NAMALWA (cell line): ENCODE measurements at regions not wholly inside any gene's neighbourhood (a gene's known extent, or its start where the extent isn't known, plus 50 kb on each side); places are given as distances from the start of the nearest gene placed in this dataset.
"Not testable (repeated sequence)": the region's sequence is repeated elsewhere in the genome, so short reads cannot be mapped to it uniquely, and the experiment has no call there.

Experiments used
- DNase-seq: peaks from one replicate; pipeline ENCODE4 v3.0.0-alpha.2; 2015; ENCODE audit warnings: low spot score

GRCh38 chr3:10627884-10628572 is 122.6 kb upstream of the ATP2B2 start:
- no peak for DNase-seq

GRCh38 chr3:10628891-10629670 is 123.7 kb upstream of the ATP2B2 start:
- no peak for DNase-seq

GRCh38 chr3:10629671-10630040 is 124.3 kb upstream of the ATP2B2 start:
- DNase-seq: no peak

GRCh38 chr3:10631224-10631623 is 125.8 kb upstream of the ATP2B2 start:
- DNase-seq: no peak

GRCh38 chr3:10632125-10632524 is 126.7 kb upstream of the ATP2B2 start:
- DNase-seq: no peak

- DNase-seq: no peak
Observed at GRCh38 chr3:10632741-10633140, 127.4 kb upstream of the ATP2B2 start.

- no peak for DNase-seq
Observed at GRCh38 chr3:10635446-10636076, 130.2 kb upstream of the ATP2B2 start.

- no peak for DNase-seq
Observed at GRCh38 chr3:10637342-10637741, 132.0 kb upstream of the ATP2B2 start.

- DNase-seq: no peak
Observed at GRCh38 chr3:10638466-10638865, 133.1 kb upstream of the ATP2B2 start.

GRCh38 chr3:10641760-10642159 is 136.4 kb upstream of the ATP2B2 start:
- DNase-seq: no peak

- DNase-seq: no peak
Observed at GRCh38 chr3:10644189-10644588, 138.8 kb upstream of the ATP2B2 start.

GRCh38 chr3:10645800-10646199 is 140.4 kb upstream of the ATP2B2 start:
- no peak for DNase-seq

- no peak for DNase-seq
Observed at GRCh38 chr3:10646531-10647335, 141.3 kb upstream of the ATP2B2 start.

- no peak for DNase-seq
Observed at GRCh38 chr3:10647376-10647775, 142.0 kb upstream of the ATP2B2 start.

GRCh38 chr3:10648181-10648580 is 142.8 kb upstream of the ATP2B2 start:
- DNase-seq: no peak

- not testable (repeated sequence) for DNase-seq
Observed at GRCh38 chr3:10649463-10649862, 144.1 kb upstream of the ATP2B2 start.

- no peak for DNase-seq
Observed at GRCh38 chr3:10651506-10651905, 146.1 kb upstream of the ATP2B2 start.

GRCh38 chr3:10653241-10653640 is 147.9 kb upstream of the ATP2B2 start:
- no peak for DNase-seq

- no peak for DNase-seq
Observed at GRCh38 chr3:10653866-10654611, 148.7 kb upstream of the ATP2B2 start.

- no peak for DNase-seq
Observed at GRCh38 chr3:10655105-10655504, 149.7 kb upstream of the ATP2B2 start.

- DNase-seq: not testable (repeated sequence)
Observed at GRCh38 chr3:10657339-10657738, 152.0 kb upstream of the ATP2B2 start.

GRCh38 chr3:10665592-10665991 is 150.4 kb upstream of the SLC6A11 start:
- DNase-seq: no peak
